HG02610 (cell line): ENCODE measurements at regions not wholly inside any gene's neighbourhood (a gene's known extent, or its start where the extent isn't known, plus 50 kb on each side); places are given as distances from the start of the nearest gene placed in this dataset.
"Not testable (repeated sequence)": the region's sequence is repeated elsewhere in the genome, so short reads cannot be mapped to it uniquely, and the experiment has no call there.

Source experiments
- ATAC-seq: cut with Tn5 transposase; IDR thresholded peaks from one replicate; pipeline ENCODE4 v1.9.1; 2021; ENCODE audit warnings: mild to moderate bottlenecking, moderate library complexity; ENCODE audit not compliant: unreplicated experiment

GRCh38 chr7:23887660-23888059 lies 177.6 kb downstream of the STK31 start:
- no peak for ATAC-seq

GRCh38 chr7:23888958-23889357 lies 178.9 kb downstream of the STK31 start:
- no peak for ATAC-seq

DNA sequence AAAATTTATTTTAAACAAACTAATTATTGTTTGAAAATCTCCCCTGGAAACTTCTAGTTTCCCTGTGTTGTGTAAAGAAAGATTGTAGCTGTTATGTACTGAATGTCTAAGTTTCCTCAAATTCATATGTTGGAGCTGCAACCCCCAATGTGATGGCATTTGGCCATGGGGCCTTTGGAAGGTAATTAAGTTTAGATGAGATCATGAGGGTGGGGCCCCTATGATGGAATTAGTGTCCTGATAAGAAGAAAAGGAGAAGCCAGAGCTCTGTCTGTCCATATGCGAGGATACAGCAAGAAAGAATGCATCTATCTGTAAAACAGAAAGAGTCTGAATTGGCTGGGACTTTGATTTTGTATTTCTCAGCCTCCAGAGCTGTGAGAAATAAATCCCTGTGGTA lies 179.5 kb downstream of the STK31 start:
- ATAC-seq, result no peak

DNA sequence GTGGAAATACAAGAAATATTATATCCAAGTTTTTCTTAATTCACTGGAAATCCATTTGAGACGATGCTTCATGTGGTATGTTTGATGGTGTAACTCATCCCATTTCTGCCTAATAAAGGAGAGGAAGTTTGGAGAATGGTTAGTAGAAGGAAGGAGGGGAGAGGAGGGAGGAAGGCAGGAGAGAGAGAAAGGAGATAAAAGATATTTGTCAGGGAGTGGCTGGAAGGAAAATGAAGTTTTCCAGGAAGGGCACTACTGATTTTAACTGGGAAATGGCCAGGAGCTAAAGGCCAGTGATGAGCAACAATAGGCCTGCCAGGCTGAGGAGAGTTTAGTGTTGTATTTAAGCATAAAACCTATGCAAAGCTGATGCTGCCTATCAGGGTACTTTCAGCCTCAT lies 182.0 kb downstream of the STK31 start:
- ATAC-seq, result no peak

DNA sequence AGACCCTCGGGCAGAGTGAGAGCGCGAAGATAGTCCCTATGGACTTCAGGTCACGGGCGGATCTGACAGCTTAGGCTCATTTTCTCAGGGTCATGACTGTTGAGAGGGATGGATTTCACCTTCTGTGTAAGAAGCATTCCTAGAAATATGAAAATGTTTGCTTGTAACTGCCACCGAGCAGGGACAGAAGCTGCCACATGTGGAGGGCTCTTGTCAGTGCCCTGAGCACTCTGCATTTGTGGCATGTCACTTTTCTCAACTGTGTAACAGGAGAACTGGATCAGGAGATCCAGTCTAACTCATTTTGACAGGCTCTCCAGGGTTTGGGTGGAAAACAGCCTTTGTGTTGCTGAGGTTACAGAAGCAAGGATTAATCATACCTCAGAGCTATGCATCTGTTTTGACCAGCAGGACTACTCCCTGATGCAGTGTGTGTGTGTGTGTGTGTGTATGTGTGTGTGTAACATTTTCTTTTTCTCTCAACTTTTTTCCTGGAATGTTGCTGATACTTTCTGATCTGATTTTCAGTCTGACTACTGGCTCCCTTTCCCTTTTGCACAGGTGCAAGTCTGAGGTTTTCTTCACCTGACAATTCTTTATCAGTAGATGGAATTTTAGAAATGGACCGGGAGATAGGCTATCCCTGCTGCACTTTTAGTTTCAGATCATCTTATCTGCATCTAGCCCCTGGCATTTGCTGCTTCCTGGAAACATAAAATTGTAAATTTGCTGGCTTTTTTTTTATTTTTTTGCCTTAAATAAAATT lies 183.3 kb downstream of the STK31 start:
- ATAC-seq, result no peak

- peak; percentile 46 for ATAC-seq
Measured at GRCh38 chr7:23893942-23894891, 184.2 kb downstream of the STK31 start.

DNA sequence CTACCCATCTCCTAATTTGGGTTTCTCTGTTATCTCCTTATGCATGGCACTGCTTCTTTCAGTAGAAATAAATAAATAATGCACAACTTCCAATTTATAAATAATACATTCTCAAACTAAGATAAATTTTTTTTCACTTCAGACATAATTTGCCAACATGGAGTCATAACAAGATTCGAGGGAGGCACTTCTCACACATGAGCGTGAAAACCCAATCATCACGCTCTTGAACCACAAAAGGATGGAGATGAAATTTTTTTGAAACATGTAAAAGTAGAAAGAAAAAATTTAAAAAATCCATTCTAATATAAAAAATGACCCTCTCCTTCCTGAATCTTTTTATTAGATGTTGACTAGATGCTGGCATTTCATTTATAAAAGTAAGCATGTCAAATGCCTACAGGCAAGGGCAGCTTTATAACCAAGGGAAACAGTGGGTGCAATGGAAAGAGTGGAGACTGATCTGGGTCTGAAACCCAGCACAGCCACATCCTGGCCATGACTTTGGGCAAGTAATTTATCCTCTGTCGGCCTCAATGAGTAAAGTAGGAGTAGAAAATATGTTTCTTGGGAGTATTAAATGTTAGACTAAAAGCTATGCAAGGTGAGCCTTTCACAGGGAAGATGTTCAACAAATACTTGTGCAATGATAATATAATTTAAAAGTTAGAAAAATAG lies 185.0 kb downstream of the STK31 start:
- no peak for ATAC-seq

GRCh38 chr7:23895666-23896096 lies 185.7 kb downstream of the STK31 start:
- no peak for ATAC-seq

DNA sequence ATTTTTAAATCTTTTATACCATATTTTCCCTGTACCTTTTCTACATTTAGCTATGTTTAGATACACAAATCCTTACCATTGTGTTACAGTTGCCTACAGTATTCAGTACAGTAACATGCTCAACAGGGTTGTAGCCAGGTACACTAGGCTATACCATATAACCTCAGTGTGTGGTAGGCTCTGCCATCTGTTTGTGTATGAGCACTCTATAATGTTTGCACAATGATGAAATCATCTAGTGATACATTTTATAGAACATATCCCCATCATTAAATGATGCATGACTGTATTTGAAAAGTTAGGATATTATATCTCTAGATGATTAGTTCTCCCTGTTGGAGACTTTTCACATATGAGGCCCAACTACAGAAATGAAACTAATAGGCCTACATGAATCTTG lies 188.6 kb downstream of the STK31 start:
- no peak for ATAC-seq

GRCh38 chr7:23904901-23905300 lies 194.9 kb downstream of the STK31 start:
- not testable (repeated sequence) for ATAC-seq

GRCh38 chr7:23907012-23907411 lies 197.0 kb downstream of the STK31 start:
- ATAC-seq, result no peak

DNA sequence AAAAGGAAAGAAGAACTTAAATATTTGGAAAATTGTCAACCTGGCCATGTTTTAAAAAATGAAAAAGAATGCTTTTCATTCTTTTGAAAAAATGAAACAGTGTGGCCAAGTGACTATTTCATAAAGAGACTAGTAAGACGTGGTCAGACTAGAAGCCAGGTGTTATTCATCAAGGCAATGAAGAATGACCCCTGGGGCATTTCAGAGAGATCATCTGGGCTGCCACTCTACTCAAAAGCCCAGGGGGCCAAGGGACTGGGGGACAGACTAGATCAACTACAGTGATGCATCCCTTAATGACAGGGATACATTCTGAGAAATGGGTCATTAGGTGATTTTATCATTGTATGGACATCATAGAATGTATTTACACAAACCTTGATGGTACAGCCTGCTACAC lies 199.4 kb downstream of the STK31 start:
- no peak for ATAC-seq

DNA sequence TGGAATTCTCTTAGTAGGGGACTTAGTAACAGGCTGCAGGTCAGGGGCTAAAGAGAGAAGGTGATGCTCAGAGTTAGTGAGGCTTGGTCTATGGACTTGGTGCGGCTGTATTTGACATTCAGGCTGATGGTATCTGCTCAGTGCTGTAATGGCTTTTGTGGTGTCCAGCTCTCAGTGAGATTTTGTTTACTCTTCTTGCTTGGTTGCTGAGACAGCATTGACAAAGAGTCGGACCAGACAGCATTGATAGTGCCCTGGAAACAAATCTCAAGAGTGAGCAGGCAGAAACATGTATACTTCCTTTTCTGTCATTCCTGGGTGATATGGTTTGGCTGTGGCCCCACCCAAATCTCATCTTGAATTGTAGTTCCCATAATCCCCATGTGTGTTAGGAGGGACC lies 202.0 kb downstream of the STK31 start:
- ATAC-seq, result no peak

DNA sequence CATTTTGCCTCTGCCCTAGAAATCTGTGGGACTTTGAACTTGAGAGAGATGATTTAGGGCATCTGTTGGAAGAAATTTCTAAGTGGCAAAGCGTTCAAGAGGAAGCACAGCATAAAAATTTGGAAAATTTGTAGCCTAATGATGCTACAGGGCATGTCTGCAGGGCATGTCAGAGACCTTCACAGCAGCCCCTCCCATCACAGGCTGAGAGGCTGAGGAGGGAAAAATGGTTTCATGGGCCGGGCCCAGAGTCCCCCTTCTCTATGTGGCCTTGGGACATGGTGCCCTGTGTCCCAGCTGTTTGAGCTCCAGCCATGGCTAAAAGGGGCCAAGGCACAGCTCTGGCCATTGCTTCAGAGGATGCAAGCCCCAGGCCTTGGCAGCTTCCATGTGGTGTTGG lies 203.0 kb downstream of the STK31 start:
- ATAC-seq, result no peak

DNA sequence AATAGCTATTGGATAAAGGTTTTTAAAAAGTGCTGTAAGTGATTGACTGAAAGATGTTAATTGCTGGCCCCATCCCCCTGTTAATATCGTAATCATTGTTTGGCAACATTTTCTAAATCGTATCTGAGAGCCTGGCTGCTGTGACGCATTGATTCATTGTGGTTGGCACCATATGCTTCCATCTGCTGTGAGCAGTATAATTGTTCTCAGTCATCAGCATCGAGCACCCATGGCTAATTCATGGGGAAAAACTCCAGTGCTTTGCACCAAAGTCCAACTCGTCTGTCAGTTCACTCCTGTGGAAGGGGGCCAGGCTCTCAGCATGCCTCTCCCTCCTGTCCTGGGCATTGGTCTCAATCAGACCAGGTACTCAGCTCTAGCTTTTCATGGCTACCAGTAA lies 205.2 kb downstream of the STK31 start:
- no peak for ATAC-seq

DNA sequence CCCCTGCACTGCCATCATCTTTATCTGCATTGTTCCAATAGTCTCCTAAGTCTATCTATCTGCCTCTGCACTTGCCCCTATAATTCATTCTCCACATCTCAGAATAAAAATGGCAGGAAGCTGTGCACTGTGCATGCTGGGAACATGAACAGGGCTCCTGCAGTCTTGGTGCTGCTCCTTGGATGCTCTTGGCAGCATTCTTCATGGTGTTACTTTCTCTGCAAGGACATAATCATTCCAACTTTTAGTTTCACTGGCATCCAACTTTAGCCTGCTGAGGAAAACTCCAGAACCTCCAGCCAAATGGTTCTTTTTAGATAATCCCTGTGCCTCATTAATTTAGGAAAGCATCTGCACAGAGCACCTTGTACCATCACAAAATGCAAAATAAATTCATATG lies 208.3 kb downstream of the STK31 start:
- ATAC-seq, result no peak

- ATAC-seq, result no peak
Measured at GRCh38 chr7:23918856-23919255, 208.8 kb downstream of the STK31 start.

DNA sequence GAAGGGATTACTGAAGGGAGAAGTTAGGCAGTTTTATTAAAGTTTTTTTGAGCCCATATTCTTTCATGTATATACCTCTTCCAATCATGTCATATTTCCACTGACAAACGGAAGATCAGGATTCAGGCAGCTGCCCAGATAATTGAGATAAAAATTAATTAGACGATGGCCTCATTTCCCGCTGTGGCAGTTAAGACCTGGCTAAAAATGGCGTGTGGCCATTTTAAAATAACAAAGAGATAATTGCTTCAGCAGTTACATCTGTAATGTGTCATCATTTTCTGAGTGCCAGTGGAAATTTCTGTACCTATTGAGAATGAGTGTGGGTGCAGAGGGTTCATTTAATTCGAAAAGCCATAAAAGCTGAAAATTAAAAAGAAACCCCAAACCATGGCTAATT lies 215.1 kb downstream of the STK31 start:
- ATAC-seq, result no peak

DNA sequence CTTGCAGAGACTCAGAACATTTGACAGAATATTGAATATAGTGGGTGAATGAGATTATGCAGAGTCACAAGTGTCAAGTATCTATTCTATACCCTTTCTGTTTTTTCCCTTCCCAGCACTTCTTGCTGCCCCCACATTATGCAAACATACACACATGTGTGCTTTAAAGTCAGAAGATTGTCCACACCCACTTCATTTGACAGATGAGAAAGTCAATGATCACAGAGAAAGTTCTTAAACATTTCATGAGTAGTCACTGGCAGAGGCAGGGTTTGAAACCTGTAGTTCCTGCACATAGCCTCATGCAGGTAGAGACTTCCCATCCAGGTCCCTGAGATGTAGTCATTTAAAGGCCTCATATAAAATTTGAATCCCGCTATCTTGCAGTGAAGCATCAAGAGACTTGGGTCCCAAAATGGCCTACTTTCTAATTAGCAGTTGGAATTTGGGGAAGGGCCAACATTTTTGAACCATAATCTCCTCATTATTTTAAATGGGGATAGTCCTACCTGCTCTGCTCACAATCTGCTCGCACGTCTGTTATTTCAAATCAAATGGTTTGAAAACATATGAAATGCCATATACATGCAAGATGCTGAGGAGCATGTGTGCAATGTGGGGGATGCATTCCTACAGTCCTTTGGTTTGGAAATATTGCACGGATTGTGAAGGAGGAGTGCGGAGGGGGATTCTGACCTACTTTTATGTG lies 217.8 kb downstream of the STK31 start:
- no peak for ATAC-seq

DNA sequence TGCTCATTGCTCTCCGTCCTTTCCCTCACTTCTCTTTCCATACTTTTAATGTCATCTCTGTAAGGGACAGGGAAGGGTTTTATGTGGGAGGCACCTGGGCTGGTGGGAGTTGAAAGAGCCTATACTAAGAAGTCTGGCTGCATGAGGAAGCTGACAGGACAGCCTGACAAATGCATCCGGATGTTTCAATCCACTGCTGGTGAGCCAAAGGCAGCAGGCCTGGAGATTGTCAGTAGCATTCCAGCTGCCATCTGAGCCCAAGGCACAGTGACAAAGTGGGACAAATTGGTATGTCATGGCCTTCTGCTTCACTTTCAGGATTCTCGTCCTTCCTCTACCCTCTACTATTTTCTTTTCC lies 218.4 kb downstream of the STK31 start:
- no peak for ATAC-seq

DNA sequence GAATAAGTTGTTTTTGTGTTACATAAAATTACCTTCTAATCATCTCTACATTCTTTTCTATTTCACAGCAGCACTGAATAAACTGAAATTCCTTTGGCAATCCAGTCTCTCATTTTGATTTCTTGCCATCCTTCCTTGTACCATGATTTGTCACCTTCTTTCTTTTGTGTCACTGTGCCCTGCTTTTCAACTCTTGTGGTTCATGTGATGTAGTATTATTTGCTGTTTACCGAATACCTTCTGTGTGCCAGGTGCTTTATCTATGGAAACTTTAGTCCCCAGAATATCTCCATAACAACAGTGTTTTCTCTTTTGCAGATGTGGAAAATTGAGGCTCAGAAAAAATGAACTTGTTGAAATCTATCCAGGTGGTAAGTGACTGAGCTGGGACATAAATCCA lies 220.3 kb downstream of the STK31 start:
- ATAC-seq, result no peak
